ENCODE measurements at regions not wholly inside any gene's neighbourhood (a gene's known extent, or its start where the extent isn't known, plus 50 kb on each side); places are given as distances from the start of the nearest gene placed in this dataset.

DNA sequence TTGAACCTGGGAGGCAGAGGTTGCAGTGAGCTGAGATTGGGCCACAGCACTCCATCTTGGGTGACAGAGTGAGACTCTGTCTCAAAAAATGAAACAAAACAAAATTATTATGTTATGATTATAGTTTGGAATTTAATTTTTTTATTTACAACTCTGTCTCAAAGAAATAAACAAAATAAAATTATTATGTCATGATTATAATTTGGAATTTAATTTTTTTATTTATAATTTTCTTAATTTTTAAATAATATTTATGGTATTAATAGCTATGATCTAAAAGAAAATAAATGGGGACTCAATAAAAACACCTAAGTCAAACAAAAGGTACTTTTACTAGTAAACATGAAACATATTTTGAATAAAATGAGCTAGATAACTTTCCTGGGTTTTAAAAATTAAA lies 994.8 kb upstream of the GHITM start:
- no peaks in the 10 kb centered on the region for H3K36me3 Mint-ChIP-seq (ENCODE audit: low read depth)
- DNase-seq (ENCODE audit: low spot score), result no peak
- no peak overlapping the region for H3K27ac Mint-ChIP-seq (ENCODE audit: unreplicated experiment)
- no peak overlapping the region for H3K4me3 Mint-ChIP-seq (ENCODE audit: unreplicated experiment)
- H3K4me1 Mint-ChIP-seq (ENCODE audit: low read depth), result no peaks in the 10 kb centered on the region
- TF ChIP-seq, protein P1, sequence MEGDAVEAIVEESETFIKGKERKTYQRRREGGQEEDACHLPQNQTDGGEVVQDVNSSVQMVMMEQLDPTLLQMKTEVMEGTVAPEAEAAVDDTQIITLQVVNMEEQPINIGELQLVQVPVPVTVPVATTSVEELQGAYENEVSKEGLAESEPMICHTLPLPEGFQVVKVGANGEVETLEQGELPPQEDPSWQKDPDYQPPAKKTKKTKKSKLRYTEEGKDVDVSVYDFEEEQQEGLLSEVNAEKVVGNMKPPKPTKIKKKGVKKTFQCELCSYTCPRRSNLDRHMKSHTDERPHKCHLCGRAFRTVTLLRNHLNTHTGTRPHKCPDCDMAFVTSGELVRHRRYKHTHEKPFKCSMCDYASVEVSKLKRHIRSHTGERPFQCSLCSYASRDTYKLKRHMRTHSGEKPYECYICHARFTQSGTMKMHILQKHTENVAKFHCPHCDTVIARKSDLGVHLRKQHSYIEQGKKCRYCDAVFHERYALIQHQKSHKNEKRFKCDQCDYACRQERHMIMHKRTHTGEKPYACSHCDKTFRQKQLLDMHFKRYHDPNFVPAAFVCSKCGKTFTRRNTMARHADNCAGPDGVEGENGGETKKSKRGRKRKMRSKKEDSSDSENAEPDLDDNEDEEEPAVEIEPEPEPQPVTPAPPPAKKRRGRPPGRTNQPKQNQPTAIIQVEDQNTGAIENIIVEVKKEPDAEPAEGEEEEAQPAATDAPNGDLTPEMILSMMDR (IDR thresholded peaks at IDR 0.05), result no peak
- peaks cover 5% of the 10 kb centered on the region for H3K27me3 Mint-ChIP-seq (ENCODE audit: low read depth)
- H3K9me3 Mint-ChIP-seq (ENCODE audit: low read depth), result peaks cover 8% of the 10 kb centered on the region

DNA sequence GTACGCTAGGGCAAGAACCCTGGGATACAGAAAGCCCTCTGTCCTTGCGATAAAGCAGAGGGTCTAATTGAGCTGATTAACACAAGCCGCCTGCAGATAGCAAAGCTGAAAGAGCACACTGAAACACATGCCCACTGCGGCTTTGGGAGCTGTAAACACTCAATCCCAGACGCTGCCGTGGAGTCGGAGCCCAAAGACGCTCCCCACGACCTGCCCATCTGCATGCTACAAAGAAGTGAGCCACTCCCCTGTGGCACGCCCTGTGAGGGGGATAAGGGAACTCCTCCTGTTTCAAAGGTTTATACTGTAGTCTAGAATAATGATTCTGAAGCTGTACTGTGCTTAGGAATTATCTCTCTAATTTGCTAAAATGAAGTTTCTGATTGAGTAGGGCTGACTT lies 985.6 kb upstream of the GHITM start:
- Mint-ChIP-seq H3K9me3 (ENCODE audit: low read depth) (peaks cover 11% of the 10 kb centered on the region), H3K4me3 (ENCODE audit: unreplicated experiment) (no peak overlapping the region)

DNA sequence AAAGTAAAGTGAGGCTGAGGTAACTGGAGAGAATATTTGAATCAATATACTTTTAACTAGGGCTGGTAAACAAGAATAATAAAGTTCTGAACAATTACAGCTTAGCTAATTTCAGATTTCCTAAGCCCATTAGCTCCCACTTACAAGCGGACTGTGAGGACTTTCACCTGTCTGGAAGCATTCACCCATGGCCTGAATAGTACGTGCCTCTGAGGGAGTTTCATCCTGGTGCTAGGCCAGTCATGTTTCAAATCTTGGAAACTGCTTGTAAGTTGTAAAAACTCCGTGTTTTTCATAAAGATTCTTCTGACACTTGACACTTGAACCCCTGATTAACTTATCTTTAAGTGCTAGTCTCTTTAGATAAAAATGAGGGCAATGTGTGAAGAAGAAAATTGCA lies 975.2 kb upstream of the GHITM start:
- DNase-seq (ENCODE audit: low spot score), result no peak
- peaks cover 16% of the 10 kb centered on the region for H3K27me3 Mint-ChIP-seq (ENCODE audit: low read depth)
- no peaks in the 10 kb centered on the region for H3K9me3 Mint-ChIP-seq (ENCODE audit: low read depth)
- no peak overlapping the region for H3K4me3 Mint-ChIP-seq (ENCODE audit: unreplicated experiment)
- TF ChIP-seq, protein P1 (IDR thresholded peaks at IDR 0.05), result no peak
- no peak overlapping the region for H3K27ac Mint-ChIP-seq (ENCODE audit: unreplicated experiment)
- peaks cover 1% of the 10 kb centered on the region for H3K36me3 Mint-ChIP-seq (ENCODE audit: low read depth)
- peaks cover 8% of the 10 kb centered on the region for H3K4me1 Mint-ChIP-seq (ENCODE audit: low read depth)

More for the DNA sequence above, 985.6 kb upstream of the GHITM start:
- Mint-ChIP-seq H3K27me3 (ENCODE audit: low read depth) (peaks cover 3% of the 10 kb centered on the region), H3K27ac (ENCODE audit: unreplicated experiment) (no peak overlapping the region), H3K4me1 (ENCODE audit: low read depth) (no peaks in the 10 kb centered on the region), H3K36me3 (ENCODE audit: low read depth) (no peaks in the 10 kb centered on the region)
- TF ChIP-seq, protein P1 (IDR thresholded peaks at IDR 0.05), result no peak
- peak; percentile 33 for DNase-seq (ENCODE audit: low spot score)

DNA sequence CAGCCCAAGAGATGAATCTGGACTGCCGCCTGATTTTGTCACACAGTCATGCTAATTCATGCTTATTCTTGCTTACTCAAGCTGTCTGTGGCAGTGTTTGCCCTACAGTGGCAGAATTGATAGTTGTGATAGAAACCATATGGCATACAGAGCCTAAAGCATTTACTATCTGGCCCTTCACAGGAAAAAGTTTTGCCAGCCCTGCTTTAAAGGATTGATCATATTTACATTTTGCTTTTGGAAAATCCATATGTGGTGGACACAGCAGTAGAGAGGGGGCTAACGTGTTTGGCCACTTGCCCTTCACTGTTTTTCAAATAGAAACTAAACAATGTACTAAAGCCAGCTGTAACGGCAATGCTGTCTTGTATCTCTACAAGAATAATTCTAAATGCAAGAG lies 974.0 kb upstream of the GHITM start:
- peaks cover 3% of the 10 kb centered on the region for H3K4me1 Mint-ChIP-seq (ENCODE audit: low read depth)
- peaks cover 1% of the 10 kb centered on the region for H3K36me3 Mint-ChIP-seq (ENCODE audit: low read depth)
- DNase-seq (ENCODE audit: low spot score), result no peak
- H3K9me3 Mint-ChIP-seq (ENCODE audit: low read depth), result no peaks in the 10 kb centered on the region
- no peak overlapping the region for H3K27ac Mint-ChIP-seq (ENCODE audit: unreplicated experiment)
- TF ChIP-seq, protein P1 (IDR thresholded peaks at IDR 0.05), result no peak
- H3K27me3 Mint-ChIP-seq (ENCODE audit: low read depth), result peaks cover 16% of the 10 kb centered on the region
- H3K4me3 Mint-ChIP-seq (ENCODE audit: unreplicated experiment), result no peak overlapping the region

DNA sequence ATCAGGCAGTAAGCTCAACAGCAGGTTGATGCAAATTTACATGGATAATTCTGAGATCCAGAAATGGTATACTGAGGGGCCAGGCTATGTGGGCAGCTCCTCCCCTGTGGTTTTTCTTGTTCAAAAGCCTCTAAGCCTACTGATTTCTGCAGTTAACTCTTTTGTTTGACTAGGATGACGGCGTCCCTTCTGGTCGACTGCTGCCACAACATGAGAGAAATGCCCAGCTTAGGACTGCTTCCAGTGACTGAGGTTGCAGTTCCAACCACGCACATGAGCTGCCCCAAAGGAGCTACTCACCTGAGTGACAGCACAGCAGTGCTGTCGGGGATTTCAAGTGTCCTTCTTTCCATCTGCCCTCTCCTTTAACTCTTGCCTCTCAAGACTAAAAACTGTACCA lies 973.0 kb upstream of the GHITM start:
- TF ChIP-seq, protein P1 (IDR thresholded peaks at IDR 0.05), result no peak
- H3K9me3 Mint-ChIP-seq (ENCODE audit: low read depth), result peaks cover 2% of the 10 kb centered on the region
- H3K27me3 Mint-ChIP-seq (ENCODE audit: low read depth), result peaks cover 16% of the 10 kb centered on the region
- H3K27ac Mint-ChIP-seq (ENCODE audit: unreplicated experiment), result no peak overlapping the region
- H3K4me1 Mint-ChIP-seq (ENCODE audit: low read depth), result peaks cover 3% of the 10 kb centered on the region
- peaks cover 1% of the 10 kb centered on the region for H3K36me3 Mint-ChIP-seq (ENCODE audit: low read depth)
- no peak overlapping the region for H3K4me3 Mint-ChIP-seq (ENCODE audit: unreplicated experiment)
- no peak for DNase-seq (ENCODE audit: low spot score)
